Astrocyte of the hippocampus (primary cell): ENCODE measurements at regions not wholly inside any gene's neighbourhood (a gene's known extent, or its start where the extent isn't known, plus 50 kb on each side); places are given as distances from the start of the nearest gene placed in this dataset.
"Not testable (repeated sequence)": the region's sequence is repeated elsewhere in the genome, so short reads cannot be mapped to it uniquely, and the experiment has no call there.

ENCODE experiments used
- DNase-seq: peaks from one replicate; pipeline ENCODE4 v3.0.0; 2011; ENCODE audit warnings: low read depth, low spot score

DNA sequence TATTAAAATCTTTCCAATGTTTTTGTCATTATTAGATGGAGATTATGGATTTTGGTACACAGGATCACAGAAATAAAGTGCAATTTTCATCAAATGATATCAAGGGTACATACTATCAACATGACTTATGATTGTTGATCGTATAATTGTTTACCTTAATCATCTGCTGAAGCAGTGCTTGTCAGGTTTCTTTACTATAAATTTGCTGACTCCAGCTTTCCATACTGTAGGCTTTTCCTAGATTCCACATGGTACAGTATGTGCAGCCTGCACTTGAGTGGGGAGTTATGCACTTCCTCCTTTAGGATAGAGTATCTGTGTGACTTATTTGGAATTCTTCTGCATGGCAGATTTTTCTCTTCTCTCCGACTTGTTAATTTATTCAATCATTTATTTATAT is 187.6 kb upstream of the DPP10 start:
- DNase-seq, result no peak

DNA sequence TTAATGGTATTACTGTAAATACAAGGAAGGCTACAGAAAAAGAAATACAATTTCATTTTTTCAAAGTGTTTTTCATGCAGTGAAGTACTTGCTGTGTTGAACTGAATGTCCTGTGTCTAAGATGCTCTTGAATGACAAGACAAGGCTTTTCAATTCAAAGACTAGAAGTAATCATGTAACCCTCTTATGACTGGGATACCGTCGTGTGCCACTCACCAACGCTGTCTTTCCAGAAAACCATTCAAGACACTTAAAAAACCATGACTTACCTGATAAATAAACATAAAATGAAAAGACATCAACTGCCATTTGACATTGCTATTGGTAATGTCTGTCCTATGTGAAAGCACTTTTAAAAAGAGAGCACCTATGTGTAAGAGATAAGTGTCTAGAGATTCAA is 183.1 kb upstream of the DPP10 start:
- no peak for DNase-seq

DNA sequence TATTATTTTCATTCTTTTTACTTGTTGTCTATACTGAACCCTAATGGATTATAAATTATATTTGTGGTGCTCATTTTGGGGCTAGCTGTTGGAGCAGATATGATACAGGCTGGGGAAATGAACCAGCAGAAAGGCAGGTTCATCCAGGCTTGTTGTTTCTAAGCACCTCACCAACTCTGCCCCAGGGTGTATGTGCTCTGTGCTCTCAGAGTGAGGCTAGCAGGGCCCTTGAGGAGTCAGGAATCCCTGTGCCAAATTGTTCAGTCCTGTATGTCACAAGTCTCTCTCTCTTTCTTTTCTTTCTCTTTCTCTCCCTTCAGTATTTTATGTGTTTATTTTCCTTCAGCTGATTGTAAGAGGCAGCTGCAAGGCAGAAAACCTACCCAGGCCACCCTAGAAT is 181.1 kb upstream of the DPP10 start:
- no peak for DNase-seq

DNA sequence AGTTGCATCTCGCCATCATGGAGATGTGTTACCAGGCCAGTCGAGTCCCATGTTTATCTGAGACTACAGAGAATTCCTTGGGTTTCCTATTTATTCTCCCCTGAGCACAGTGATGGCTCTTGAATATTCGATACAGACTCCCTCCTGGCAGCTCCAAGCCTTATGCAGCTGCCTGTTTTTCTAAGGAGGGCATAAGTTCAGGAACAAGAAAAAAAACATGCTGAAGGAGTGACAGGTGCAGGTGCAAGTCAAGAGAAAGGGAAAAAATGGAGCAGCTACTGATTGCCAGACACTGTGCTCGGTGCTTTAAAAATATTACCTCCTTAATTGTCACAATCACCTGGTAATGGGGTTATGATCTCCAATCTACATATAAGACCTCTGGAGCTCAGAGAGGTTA is 177.2 kb upstream of the DPP10 start:
- DNase-seq, result no peak

DNA sequence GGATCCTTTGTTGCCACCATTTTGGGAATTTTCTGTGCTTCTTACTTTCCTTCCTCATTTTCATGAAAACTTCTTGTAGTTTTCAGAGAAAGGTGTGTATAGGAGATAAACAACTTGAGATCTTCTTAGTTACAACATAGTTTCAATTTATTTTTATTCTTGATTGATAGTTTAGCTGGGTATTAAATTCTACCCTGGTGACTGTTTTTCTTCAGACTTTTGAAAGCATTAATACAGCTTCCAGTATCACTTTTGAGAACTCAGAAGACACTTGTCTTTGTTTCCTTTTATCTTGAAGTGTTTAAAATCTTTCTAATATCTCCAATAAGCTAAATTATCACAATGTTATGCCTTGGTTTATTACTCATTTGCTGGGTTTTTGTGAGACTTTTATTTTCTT is 167.5 kb upstream of the DPP10 start:
- no peak for DNase-seq

DNA sequence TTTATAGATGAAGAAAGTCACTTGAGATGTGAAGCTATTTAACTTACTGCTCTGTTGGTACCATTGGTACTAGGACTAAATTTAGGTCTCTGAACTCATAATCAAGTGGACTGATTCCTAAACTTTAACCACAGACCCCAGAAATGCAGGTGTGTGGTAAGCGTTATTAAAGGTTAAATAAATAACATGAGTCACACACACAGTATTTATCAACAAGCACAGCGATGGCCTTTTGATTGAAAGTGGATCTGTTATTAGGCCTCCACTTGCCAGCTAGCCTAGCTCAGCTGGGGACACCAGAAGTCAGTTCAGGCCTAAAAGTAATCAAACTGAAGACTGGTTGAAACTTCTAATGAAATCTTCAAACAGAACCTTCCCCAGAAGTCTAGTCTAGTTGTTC is 161.3 kb upstream of the DPP10 start:
- DNase-seq, result no peak

DNA sequence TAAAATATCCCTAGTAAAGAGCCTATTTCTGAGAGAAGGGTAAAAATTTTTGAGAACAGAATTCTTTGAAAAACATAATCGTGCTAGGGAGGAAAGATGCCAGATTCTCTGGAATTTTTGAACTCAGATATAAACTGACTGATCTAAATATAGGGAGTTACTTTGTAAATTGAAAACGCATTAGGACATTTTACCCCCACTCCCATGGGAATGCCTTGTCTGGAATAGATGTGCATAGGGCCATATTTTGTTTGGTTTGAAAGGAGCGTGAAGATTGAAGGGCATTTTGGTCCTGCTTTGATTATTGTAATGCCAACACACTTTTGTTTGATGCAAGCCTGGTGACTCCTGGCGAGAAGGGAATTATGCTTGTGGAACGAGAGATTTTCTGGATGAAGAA is 158.7 kb upstream of the DPP10 start:
- DNase-seq, result no peak

DNA sequence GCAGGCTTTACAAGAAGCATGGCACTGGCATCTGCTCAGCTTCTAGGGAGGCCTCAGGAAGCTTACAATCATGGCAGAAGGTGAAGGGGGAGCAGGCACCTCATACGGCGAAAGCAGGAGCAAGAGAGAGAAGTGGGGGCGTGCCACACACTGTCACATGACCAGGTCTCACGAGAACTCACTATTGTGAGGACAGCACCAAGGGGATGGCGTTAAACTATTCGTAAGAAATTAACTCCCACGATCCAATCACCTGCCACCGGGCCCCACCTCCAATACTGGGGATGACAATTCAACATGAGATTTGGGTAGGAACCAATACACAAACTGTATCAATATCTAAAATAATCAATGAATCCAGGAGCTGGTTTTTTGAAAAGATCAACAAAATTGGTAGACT is 156.0 kb upstream of the DPP10 start:
- no peak for DNase-seq

DNA sequence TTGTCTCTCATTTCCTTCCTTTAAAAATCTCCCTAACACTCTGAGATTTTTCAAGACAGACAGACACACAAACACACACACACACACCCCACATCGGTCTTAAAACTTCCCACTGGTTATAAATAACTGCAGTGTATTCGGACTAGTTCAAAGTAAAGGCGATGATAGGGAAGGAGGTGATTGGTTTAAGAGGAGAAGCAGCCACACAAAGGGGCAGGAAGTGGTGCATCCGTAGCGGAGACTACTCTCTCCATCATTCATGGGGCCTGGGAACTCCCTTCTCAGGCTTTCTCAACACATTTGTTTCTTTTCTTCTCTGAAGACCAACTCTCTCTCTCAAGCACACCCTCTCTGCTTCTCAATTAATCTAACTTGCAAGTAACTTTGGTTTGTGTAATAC is 149.1 kb upstream of the DPP10 start:
- DNase-seq, result no peak

DNA sequence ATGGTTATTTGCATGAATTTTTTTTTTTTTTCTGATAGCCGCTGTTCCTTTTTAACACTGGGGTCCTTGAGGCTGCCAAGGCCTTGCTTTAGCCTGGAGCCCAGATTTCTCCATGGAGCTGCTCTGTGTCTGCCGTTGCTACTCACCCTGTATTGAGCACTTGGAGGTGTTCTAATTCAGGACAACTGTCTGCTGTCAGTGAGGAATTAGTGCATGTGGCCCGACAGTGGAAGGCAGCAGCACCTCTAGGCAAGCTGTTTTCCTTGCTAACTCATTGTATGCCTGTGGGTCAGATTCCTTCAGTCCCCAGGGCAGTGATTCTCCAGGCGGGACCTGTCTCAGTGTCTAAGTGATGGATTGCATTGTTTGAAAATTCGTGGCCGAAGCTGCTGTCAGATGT is 147.7 kb upstream of the DPP10 start:
- DNase-seq, result no peak

DNA sequence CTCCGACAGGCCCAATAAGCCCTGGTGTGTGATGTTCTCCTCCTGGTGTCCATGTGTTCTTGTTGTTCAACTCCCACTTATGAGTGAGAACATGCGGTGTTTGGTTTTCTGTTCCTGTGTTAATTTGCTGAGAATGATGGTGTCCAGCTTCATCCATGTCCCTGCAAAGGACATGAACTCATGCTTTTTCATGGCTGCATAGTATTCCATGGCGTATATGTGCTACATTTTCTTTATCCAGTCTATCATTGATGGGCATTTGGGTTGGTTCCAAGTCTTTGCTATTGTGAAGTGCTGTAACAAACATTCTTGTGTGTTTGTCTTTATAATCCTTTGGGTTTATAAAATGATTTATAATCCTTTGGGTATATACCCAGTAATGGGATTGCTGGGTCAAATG is 142.1 kb upstream of the DPP10 start:
- DNase-seq, result not testable (repeated sequence)

DNA sequence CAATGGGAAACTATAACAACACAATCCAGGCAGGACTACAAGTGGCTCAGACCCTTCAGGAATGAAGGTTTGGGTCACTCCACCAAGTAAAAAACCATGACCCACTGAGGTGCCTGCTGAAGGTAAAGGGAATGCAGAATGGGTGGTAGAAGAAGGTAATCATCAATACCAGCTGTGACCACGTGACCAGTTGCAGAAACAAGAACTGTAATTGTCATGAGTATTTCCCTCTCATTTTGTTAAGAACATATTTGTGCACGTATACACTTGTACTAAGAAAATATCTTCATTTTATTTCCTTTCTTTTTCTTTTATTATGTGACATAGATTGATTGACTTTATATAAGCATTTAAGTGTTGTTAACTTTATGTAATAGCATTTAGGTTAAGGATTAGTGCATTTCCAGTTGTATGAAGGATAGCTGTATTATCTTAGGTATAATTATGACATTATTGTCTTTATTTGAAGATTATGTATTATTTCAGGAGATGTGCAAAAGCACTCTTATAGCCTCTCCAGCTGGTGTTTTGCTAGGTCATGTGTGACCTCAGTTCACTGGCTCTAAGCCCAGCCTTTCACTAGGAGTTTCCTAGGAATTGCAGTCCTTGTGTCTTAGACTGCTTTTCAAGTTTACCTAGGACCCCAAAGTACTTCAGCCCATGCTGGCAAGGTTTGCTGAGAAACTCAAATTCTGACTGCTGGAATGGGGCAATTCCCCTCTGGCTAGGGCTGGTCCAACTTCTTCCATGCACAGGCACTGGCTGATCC is 125.7 kb upstream of the DPP10 start:
- no peak for DNase-seq

DNA sequence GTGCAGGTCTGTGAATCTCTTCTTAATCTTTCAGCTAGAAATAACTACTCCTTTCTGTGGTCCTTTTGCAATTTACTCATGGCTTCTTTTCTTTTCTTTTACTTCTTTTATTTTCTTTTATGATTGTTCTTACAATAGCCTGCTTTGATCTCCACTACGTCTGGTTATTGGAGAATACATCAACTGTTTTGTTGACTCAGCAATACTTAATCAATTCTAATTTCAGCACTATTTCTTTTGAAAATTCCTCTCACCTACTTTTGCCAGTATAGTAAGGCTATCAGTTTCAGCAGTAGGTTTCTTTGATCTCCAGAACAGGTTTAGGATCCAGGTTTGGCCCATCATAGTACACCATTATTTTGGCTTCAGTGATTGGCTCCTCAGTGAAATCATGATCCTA is 111.8 kb upstream of the DPP10 start:
- no peak for DNase-seq

DNA sequence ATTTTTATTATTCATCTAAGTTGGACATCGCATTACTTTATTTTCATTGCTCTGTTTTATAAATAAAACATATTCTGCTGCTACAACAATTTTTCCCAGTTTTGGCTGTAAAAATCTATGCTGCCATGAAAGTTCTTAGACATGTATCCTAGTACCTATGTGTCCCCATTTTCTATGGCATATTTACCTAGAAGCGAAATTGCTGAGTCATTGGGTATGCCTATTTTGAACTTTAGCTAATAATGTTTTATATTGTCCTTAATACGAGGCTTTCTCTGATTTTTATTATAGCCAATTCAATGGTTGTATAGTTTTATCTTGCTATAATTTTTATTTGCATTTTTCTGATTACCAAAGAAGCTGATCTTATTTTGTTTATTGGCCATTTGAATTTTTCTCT is 110.5 kb upstream of the DPP10 start:
- no peak for DNase-seq

DNA sequence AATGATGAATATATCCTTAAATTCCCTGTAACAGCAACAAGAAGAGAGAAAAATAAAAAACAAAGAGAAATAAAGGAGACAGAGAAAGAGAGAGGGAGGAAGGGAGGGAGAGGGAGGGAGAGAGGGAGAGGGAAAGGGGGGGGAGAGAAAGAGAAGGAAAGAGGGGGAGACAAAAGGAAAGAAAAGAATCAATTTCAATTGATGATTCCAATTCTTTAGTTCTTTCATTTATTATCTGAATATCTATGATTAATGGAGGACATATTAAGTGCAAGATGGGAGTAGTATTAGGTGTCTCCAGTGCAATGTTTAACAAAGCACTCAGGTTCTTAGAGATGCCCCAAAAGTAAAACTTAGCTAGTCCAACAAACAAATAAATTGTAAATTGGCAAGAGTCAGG is 97.2 kb upstream of the DPP10 start:
- DNase-seq, result no peak

DNA sequence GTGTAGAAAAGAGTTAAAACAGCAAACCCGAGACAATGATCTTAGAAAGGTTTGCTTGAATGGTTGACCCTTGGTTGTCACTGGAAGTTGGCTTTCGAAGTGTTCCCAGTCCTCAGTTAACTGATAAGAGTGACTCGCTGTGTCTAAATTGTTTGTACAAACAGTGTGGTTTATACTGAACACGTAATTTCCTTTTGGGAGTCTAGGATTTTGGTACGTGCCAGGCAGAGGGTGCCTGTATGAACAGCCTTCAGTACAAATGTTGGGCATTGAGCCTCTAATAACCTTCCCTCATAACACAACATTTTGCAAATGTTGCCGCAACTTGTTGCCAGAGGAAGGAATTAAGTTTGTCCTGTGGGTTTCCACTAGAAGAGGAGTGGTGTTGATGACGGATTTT is 95.8 kb upstream of the DPP10 start:
- DNase-seq, result no peak

DNA sequence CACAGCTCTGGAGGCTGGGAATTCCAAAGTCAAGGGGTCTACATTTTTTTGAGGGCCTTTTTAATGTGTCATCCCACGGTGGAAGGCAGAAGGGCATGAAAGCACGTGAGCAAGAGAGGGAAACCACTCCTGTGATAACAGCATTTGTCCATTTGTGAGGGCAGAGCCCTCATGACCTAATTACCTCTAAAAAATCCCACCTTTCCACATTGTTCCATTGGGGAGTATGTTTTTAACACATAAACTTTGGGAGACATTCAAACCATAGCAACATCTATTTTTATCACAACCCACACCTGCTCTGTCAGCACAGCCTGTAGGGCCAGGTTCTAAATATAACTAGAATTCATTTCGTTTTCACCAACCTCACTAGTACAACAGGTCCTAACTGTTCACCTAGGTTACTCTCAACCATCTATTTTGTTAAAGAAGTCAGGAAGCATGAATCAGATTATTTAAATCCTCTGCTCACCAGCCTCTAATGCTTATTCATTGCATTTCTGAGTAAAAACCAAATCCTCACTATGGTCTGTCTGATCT is 92.2 kb upstream of the DPP10 start:
- no peak for DNase-seq

DNA sequence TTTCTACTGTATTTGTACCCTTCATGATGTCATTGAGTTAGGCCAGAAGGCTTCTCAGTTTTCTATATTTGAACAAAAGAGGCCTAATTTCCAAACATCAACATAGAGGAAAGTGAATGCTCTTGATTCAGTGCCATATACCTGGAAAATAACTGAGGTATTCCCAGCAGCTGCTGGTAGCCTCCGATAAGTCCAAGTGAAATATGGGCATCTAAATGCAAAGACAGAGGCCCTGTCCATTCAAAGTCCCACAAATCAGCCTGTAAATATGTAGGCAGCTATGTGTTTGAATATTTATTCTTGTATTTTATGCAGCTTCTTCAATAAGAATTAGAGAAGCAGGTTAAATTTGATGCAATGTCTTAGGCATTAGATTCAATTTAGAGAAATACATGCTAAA is 89.5 kb upstream of the DPP10 start:
- DNase-seq, result no peak

DNA sequence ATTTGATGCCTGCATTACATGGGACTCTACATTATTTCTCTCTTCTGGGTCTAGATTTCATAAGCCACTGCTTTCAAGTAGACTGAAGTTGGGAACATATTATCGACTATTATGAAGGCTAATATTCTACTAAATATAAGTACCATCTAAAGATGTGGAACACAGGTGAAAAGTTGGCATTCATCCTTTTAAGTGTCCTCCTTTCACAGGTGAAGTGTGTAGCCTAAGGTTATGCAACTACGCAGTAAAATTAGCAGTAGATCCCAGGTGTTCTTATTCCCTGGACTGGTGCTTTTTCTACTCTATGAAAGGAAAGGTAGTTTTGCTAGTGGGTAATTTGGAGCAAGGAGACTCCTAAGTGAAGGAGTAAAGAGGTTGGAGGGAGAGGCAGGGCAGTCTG is 88.2 kb upstream of the DPP10 start:
- no peak for DNase-seq

DNA sequence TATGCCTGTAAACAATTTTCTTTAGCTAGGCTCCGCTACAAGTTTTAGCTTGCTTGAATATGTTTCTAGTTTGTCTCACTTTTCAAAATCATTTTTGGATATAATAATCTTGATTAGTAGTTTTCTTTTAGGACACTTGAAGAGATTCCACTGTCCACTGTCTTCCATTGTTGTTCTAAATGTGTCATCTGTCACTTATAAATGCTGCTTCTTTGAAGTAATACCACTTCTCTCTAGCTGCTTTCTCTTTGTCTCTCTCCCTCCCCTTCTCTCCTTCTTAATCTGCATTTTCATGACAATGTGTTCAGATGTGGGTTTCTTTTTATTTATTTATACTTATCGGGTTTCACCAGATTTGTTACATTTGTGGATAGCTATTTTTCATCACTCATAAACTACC is 73.7 kb upstream of the DPP10 start:
- DNase-seq, result no peak

DNA sequence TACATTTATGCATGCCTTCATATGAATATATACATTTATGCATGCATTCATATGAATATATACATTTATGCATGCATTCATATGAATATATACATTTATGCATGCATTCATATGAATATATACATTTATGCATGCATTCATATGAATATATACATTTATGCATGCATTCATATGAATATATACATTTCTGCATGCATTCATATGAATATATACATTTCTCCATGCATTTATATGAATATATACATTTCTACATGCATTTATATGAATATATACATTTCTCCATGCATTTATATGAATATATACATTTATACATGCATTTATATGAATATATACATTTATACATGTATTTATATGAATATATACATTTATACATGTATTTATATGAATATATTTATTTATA is 70.7 kb upstream of the DPP10 start:
- DNase-seq, result not testable (repeated sequence)

DNA sequence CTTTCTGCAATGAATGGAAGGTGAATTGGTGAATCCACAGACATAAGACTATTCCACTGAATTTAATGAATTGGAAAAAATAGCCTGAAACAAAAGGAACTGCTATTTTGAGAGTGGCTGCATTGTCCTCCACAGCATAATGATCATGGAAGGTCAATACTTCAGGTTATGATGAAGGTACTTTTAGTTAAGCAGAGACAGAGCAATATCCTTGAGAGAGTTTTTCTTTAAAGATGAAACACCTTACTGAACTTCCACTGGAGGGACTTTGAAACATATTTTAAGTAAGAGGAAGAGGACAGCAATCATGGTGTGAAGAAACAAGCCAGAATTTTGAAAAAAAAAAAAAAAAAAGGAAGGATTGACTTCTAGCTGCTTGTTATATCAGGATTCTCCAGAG is 68.8 kb upstream of the DPP10 start:
- no peak for DNase-seq

DNA sequence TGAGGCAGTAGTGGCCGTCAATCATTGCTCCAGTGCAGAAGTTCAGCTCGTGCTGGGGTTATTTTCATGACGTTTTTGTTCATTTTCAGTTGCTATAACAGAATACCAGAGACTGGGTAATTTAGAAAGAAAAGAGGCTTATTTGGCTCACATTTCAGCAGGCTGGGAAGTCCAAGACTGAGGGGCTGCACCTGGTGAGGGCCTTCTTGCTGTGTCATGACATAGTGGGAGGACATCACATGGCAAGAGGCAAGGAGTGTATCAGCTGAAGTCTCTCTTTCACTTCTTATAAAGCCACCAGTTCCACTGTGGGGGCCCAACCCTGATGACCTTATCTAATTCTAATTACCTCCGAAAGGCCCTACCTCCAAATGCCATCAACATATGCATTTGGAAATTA is 58.0 kb upstream of the DPP10 start:
- no peak for DNase-seq

DNA sequence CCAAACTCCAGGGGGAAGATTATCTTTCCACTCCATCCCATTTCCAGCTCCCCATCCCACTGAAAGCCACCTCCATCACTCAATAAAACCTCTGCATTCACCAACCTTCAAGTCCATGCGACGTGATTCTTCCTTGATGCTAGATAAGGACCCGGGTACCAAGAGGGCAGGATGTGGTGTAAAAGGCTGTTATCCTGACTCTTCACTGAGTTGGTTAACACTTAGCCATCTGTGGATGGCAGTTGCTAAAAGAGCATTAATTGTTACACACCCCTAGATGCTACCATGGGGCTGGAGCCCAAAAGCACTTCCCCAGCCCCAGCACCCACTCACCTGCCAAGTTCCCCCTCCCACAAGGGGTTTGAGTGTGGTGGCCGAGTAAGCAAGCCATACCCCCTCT is 53.4 kb upstream of the DPP10 start:
- no peak for DNase-seq
